GM12878 (cell line): ENCODE measurements at regions not wholly inside any gene's neighbourhood (a gene's known extent, or its start where the extent isn't known, plus 50 kb on each side); places are given as distances from the start of the nearest gene placed in this dataset.
"Not testable (repeated sequence)": the region's sequence is repeated elsewhere in the genome, so short reads cannot be mapped to it uniquely, and the experiment has no call there.

ENCODE experiments used
- ATAC-seq: fragments of 200-7000 bp; cut with Tn5 transposase; 3 replicates; pipeline ENCODE4 v1.9.1; 2020; ENCODE audit warnings: mild to moderate bottlenecking, moderate library complexity
- BruUV-seq: library from RNA; stranded (reverse); fragments of 400-500 nt; replicated peaks from 2 replicates; lab custom pipeline; 2021; lab: Mats Ljungman, UMichigan
- CTCF ChIA-PET: fragments of 300-600 bp; sonication (Branson Sonifier 250); formaldehyde crosslinking; extraction: SDS; loops from one replicate; lab custom pipeline; 2021; ENCODE audit warnings: inconsistent platforms; lab: Yijun Ruan, JAX
- POLR2A ChIA-PET: fragments of 350-600 bp; formaldehyde crosslinking; extraction: SDS; loops from one replicate; lab custom pipeline; 2021; ENCODE audit warnings: inconsistent platforms; lab: Charles Lee
- RAD21 ChIA-PET: fragments of 300-600 bp; sonication (Branson Sonifier 250); formaldehyde crosslinking; loops from one replicate; lab custom pipeline; 2023; ENCODE audit warnings: antibody characterized with exemption; ENCODE audit not compliant: unreplicated experiment; lab: Charles Lee
- SMC1A ChIA-PET: fragments of 300-600 bp; sonication (Branson Sonifier 250); formaldehyde crosslinking; loops from one replicate; lab custom pipeline; 2023; ENCODE audit not compliant: unreplicated experiment, uncharacterized antibody; lab: Charles Lee
- DNase-seq: peaks from one replicate; pipeline ENCODE4 v3.0.0-alpha.2; 2011; ENCODE audit warnings: low read depth, low spot score
- FAIRE-seq: peaks from 3 replicates; lab custom pipeline; 2011; peaks lifted over from hg19 to GRCh38; lab: Jason Lieb, UNC
- H2AFZ ChIP-seq: 2 replicates; pipeline ENCODE4 v1.6.0; 2011; ENCODE audit warnings: low read depth, low read length, control low read depth; ENCODE audit not compliant: control insufficient read depth
- H3K27ac ChIP-seq: 2 replicates; pipeline ENCODE4 v1.5.1; 2011; ENCODE audit warnings: control low read depth; ENCODE audit not compliant: control insufficient read depth, insufficient read depth
- H3K27me3 ChIP-seq, 2 experiments: replicated peaks in 1 of 2; 2 replicates each; pipeline versions ENCODE4 v1.6.0 to v1.6.1; 2011; ENCODE audit warnings: low read length in 1 of 2; ENCODE audit not compliant: control insufficient read depth in 2 of 2, insufficient read depth in 2 of 2
- H3K36me3 ChIP-seq, 2 experiments: 2 replicates each; pipeline ENCODE4 v1.5.1; 2011; ENCODE audit warnings: low read length in 1 of 2; ENCODE audit not compliant: control insufficient read depth in 2 of 2, insufficient read depth in 2 of 2
- H3K4me1 ChIP-seq: 2 replicates; pipeline ENCODE4 v1.6.1; 2011; ENCODE audit warnings: mild to moderate bottlenecking, low read length, moderate library complexity, mixed read lengths; ENCODE audit not compliant: control insufficient read depth, insufficient read depth
- H3K4me2 ChIP-seq: 2 replicates; pipeline ENCODE4 v1.6.0; 2011; ENCODE audit warnings: control low read depth; ENCODE audit not compliant: control insufficient read depth, insufficient read depth
- H3K4me3 ChIP-seq: fragments of 200-600 bp; sonication (generic); 2 replicates; pipeline ENCODE4 v1.5.1; 2016
- H3K79me2 ChIP-seq: 2 replicates; pipeline ENCODE4 v1.6.0; 2011; ENCODE audit warnings: low read length; ENCODE audit not compliant: control insufficient read depth, insufficient read depth
- H3K9ac ChIP-seq: 2 replicates; pipeline ENCODE4 v1.8.0; 2011; ENCODE audit warnings: low read length, control low read depth, mixed read lengths; ENCODE audit not compliant: control insufficient read depth, insufficient read depth
- H3K9me3 ChIP-seq: replicated peaks from 3 replicates; pipeline ENCODE4 v1.5.1; 2011; ENCODE audit warnings: mild to moderate bottlenecking, low read length; ENCODE audit not compliant: control insufficient read depth, insufficient read depth
- H4K20me1 ChIP-seq: 2 replicates; pipeline ENCODE4 v1.6.0; 2011; ENCODE audit not compliant: control insufficient read depth, insufficient read depth
- FOS ChIP-seq: IDR thresholded peaks from 3 replicates; pipeline ENCODE4 v1.6.1; 2011; ENCODE audit warnings: borderline replicate concordance; ENCODE audit not compliant: insufficient read length; ENCODE audit errors: extremely low read depth
- HDGF ChIP-seq: fragments of 450-650 bp; IDR thresholded peaks from 2 replicates; pipeline ENCODE4 v1.6.1; 2016; ENCODE audit warnings: antibody characterized with exemption
- JUNB ChIP-seq: IDR thresholded peaks from 2 replicates; pipeline ENCODE4 v1.6.1; 2016; ENCODE audit warnings: antibody characterized with exemption, mild to moderate bottlenecking
- WGBS: methylation state at CpG from one replicate; pipeline ENCODE4 v1.1.6; 2016; ENCODE audit warnings: low lambda C conversion rate; ENCODE audit not compliant: insufficient replicate concordance, insufficient coverage; ENCODE audit errors: missing lambda C conversion rate; 5-methylcytosine and 5-hydroxymethylcytosine counted together
- in situ Hi-C: fragments of 300-500 bp; cut with MboI; formaldehyde crosslinking; loops from 9 replicates; pipeline ENCODE4 v1.14.3; 2018; ENCODE audit warnings: mixed read lengths
- intact Hi-C: fragments of 100-400 bp; cut with micrococcal nuclease; formaldehyde crosslinking; loops from one replicate; pipeline ENCODE4 v1.14.2; 2022; ENCODE audit not compliant: unreplicated experiment

GRCh38 chr6:78639111-78640110 lies 227.9 kb upstream of the IRAK1BP1 start (continued):
- no peak for TF ChIP-seq JUNB
- no peak for TF ChIP-seq HDGF
- no peak for TF ChIP-seq FOS
- TF ChIP-seq, all 136 proteins: peak for 0

DNA sequence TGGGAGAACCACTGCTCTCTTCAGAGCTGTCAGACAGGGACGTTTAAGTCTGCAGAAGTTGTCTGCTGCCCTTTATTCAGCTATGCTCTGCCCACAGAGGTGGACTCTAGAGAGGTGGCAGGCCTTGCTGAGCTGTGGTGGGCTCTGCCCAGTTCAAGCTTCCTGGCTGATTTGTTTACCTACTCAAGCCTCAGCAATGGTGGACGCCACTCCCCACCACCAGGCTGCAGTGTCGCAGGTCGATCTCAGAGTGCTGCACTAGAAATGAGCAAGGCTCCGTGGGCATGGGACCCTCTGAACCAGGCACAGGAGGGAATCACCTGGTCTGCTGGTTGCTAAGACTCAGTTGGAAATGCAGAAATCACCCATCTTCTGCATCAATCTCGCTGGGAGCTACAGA lies 223.4 kb upstream of the IRAK1BP1 start:
- FAIRE-seq, POLR2A ChIA-PET, H2AFZ ChIP-seq, ATAC-seq, CTCF ChIA-PET, in situ Hi-C loops, H3K27me3 ChIP-seq, H3K9me3 ChIP-seq, BruUV-seq, H3K9ac ChIP-seq, SMC1A ChIA-PET, H3K79me2 ChIP-seq, intact Hi-C loops, RAD21 ChIA-PET, H3K27ac ChIP-seq, H3K4me3 ChIP-seq, DNase-seq, H3K4me1 ChIP-seq, H3K4me2 ChIP-seq, H3K36me3 ChIP-seq, H4K20me1 ChIP-seq: not testable (repeated sequence)
- 35% methylated on average over 6 of the region's 6 CpGs for WGBS

DNA sequence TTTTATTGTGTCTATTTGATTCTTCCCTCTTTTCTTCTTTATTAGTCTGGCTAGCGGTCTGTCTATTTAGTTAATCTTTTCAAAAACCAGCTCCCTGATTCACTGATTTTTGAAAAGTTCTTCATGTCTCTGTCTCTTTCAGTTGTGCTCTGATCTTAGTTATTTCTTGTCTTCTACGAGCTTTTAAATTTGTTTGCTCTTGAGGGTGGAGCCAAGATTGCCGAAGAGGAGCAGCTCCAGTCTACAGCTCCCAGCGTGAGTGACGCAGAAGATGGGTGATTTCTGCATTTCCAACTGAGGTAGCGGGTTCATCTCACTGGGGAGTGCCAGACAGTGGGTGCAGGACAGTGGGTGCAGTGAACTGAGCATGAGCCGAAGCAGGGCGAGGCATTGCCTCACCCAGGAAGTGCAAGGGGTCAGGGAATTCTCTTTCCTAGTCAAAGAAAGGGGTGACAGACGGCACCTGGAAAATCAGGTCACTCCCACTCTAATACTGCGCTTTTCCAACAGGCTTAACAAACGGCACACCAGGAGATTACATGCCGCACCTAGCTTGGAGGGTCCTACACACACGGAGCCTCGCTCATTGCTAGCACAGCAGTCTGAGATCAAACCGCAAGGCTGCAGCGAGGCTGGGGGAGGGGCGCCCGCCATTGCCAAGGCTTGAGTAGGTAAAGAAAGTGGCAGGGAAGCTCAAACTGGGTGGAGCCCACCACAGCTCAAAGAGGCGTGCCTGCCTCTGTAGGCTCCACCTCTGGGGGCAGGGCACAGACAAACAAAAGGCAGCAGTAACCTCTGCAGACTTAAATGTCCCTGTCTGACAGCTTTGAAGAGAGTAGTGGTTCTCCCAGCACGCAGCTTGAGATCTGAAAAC lies 220.6 kb upstream of the IRAK1BP1 start:
- H3K9me3 ChIP-seq, CTCF ChIA-PET, H3K4me1 ChIP-seq, ATAC-seq, H2AFZ ChIP-seq, H3K4me2 ChIP-seq, H3K79me2 ChIP-seq, DNase-seq, H4K20me1 ChIP-seq, H3K4me3 ChIP-seq, POLR2A ChIA-PET, FAIRE-seq, SMC1A ChIA-PET, in situ Hi-C loops, BruUV-seq, H3K36me3 ChIP-seq, RAD21 ChIA-PET, H3K9ac ChIP-seq, intact Hi-C loops, H3K27me3 ChIP-seq, H3K27ac ChIP-seq: not testable (repeated sequence)
- 53% methylated on average over 20 of the region's 20 CpGs for WGBS

- H2AFZ ChIP-seq, H3K9ac ChIP-seq, SMC1A ChIA-PET, H3K27ac ChIP-seq, H3K4me1 ChIP-seq, H3K36me3 ChIP-seq, RAD21 ChIA-PET, H3K4me3 ChIP-seq, DNase-seq, H4K20me1 ChIP-seq, FAIRE-seq, in situ Hi-C loops, POLR2A ChIA-PET, H3K27me3 ChIP-seq, H3K4me2 ChIP-seq, H3K9me3 ChIP-seq, intact Hi-C loops, H3K79me2 ChIP-seq, BruUV-seq, CTCF ChIA-PET, ATAC-seq: not testable (repeated sequence)
- 90% methylated on average over 2 of the region's 3 CpGs for WGBS
These were observed 201.5 kb upstream of the IRAK1BP1 start for GRCh38 chr6:78665819-78666218.
